Stimulated activated naive CD8-positive, alpha-beta T cell treated with anti-CD3 and anti-CD28 coated beads, Interleukin-15, amount 100 ng/mL, for 72 hours (primary cell): ENCODE measurements at regions not wholly inside any gene's neighbourhood (a gene's known extent, or its start where the extent isn't known, plus 50 kb on each side); places are given as distances from the start of the nearest gene placed in this dataset.

Source experiments
- ATAC-seq: fragments of 150-1000 bp; cut with Tn5 transposase; 2 replicates; pipeline ENCODE4 v1.10.0; 2021; ENCODE audit warnings: mild to moderate bottlenecking, moderate library complexity
- DNase-seq, 2 donors: peaks; one replicate each; pipeline ENCODE4 v3.0.0; 2021 to 2022
- H3K27ac Mint-ChIP-seq, 2 donors: one replicate each; pipeline ENCODE4 v1.8.0; 2022; ENCODE audit warnings: mild to moderate bottlenecking in 2 of 2, mixed read lengths in 2 of 2, moderate library complexity in 2 of 2
- H3K27me3 Mint-ChIP-seq: one replicate; pipeline ENCODE4 v1.8.0; 2022; ENCODE audit warnings: mixed read lengths
- H3K4me1 Mint-ChIP-seq: one replicate; pipeline ENCODE4 v1.8.0; 2022; ENCODE audit warnings: mild to moderate bottlenecking, mixed read lengths
- H3K4me3 Mint-ChIP-seq, 2 donors: one replicate each; pipeline ENCODE4 v1.8.0; 2022; ENCODE audit warnings: mild to moderate bottlenecking in 2 of 2, mixed read lengths in 2 of 2, moderate library complexity in 1 of 2
- H3K9me3 Mint-ChIP-seq, 2 donors: one replicate each; pipeline ENCODE4 v1.8.0; 2022; ENCODE audit warnings: mixed read lengths in 2 of 2

- DNase-seq (no peak), ATAC-seq (no peak)
- Mint-ChIP-seq H3K4me3 (no peak overlapping the region), H3K9me3 (no peaks in the 10 kb centered on the region), H3K27ac (no peak overlapping the region), H3K4me1 (no peaks in the 10 kb centered on the region), H3K27me3 (peaks cover 31% of the 10 kb centered on the region)
These were observed 144.2 kb downstream of the JCAD start for GRCh38 chr10:29914986-29915785.

GRCh38 chr10:29908962-29909361 lies 150.4 kb downstream of the JCAD start:
- H3K27ac Mint-ChIP-seq, result peak overlapping the region in 1 of 2 donors; percentile 12
- H3K4me1 Mint-ChIP-seq, result peaks cover 10% of the 10 kb centered on the region
- no peak for DNase-seq
- no peaks in the 10 kb centered on the region for H3K9me3 Mint-ChIP-seq
- peak; percentile 88 for ATAC-seq
- H3K27me3 Mint-ChIP-seq, result peaks cover 32% of the 10 kb centered on the region
- H3K4me3 Mint-ChIP-seq, result peak overlapping the region; percentile 9 to 24

- Mint-ChIP-seq H3K4me1 (no peaks in the 10 kb centered on the region), H3K27me3 (peaks cover 35% of the 10 kb centered on the region), H3K9me3 (no peaks in the 10 kb centered on the region), H3K27ac (no peak overlapping the region), H3K4me3 (no peak overlapping the region)
- DNase-seq (no peak), ATAC-seq (no peak)
These were observed 158.5 kb downstream of the JCAD start for GRCh38 chr10:29900865-29901264.

GRCh38 chr10:29897999-29898716 lies 161.2 kb downstream of the JCAD start:
- no peak for DNase-seq
- no peaks in the 10 kb centered on the region for H3K4me1 Mint-ChIP-seq
- ATAC-seq, result no peak
- H3K27ac Mint-ChIP-seq, result peak overlapping the region in 1 of 2 donors; percentile 38
- no peaks in the 10 kb centered on the region for H3K9me3 Mint-ChIP-seq
- no peak overlapping the region for H3K4me3 Mint-ChIP-seq
- H3K27me3 Mint-ChIP-seq, result peaks cover 23% of the 10 kb centered on the region

GRCh38 chr10:29897430-29897829 lies 162.0 kb downstream of the JCAD start:
- Mint-ChIP-seq H3K27me3 (peaks cover 23% of the 10 kb centered on the region), H3K27ac (no peak overlapping the region), H3K4me3 (no peak overlapping the region), H3K4me1 (no peaks in the 10 kb centered on the region), H3K9me3 (no peaks in the 10 kb centered on the region)
- DNase-seq, result no peak
- ATAC-seq, result no peak

GRCh38 chr10:29896053-29896452 lies 163.3 kb downstream of the JCAD start:
- DNase-seq (no peak), ATAC-seq (no peak)
- no peak overlapping the region for H3K27ac Mint-ChIP-seq
- H3K4me1 Mint-ChIP-seq, result no peaks in the 10 kb centered on the region
- H3K27me3 Mint-ChIP-seq, result peaks cover 17% of the 10 kb centered on the region
- no peak overlapping the region for H3K4me3 Mint-ChIP-seq
- H3K9me3 Mint-ChIP-seq, result no peaks in the 10 kb centered on the region

GRCh38 chr10:29895456-29895855 lies 163.9 kb downstream of the JCAD start:
- DNase-seq (no peak), ATAC-seq (no peak)
- no peak overlapping the region for H3K4me3 Mint-ChIP-seq
- H3K4me1 Mint-ChIP-seq, result no peaks in the 10 kb centered on the region
- H3K27ac Mint-ChIP-seq, result no peak overlapping the region
- H3K27me3 Mint-ChIP-seq, result peaks cover 11% of the 10 kb centered on the region
- H3K9me3 Mint-ChIP-seq, result no peaks in the 10 kb centered on the region

- H3K27me3 Mint-ChIP-seq, result peaks cover 19% of the 10 kb centered on the region
- H3K4me3 Mint-ChIP-seq, result no peak overlapping the region
- H3K27ac Mint-ChIP-seq, result no peak overlapping the region
- ATAC-seq (no peak), DNase-seq (no peak)
- no peaks in the 10 kb centered on the region for H3K4me1 Mint-ChIP-seq
- H3K9me3 Mint-ChIP-seq, result no peaks in the 10 kb centered on the region
These were observed 171.1 kb downstream of the JCAD start for GRCh38 chr10:29888321-29888720.

- ATAC-seq, result no peak
- H3K27ac Mint-ChIP-seq, result no peak overlapping the region
These were observed 173.1 kb downstream of the JCAD start for GRCh38 chr10:29886299-29886698.

GRCh38 chr10:29883231-29883630 lies 176.2 kb downstream of the JCAD start:
- H3K4me3 Mint-ChIP-seq, result no peak overlapping the region
- ATAC-seq, result no peak
- no peak overlapping the region for H3K27ac Mint-ChIP-seq
- no peak for DNase-seq
- H3K4me1 Mint-ChIP-seq, result no peaks in the 10 kb centered on the region
- peaks cover 23% of the 10 kb centered on the region for H3K27me3 Mint-ChIP-seq
- no peaks in the 10 kb centered on the region for H3K9me3 Mint-ChIP-seq

More at GRCh38 chr10:29886299-29886698, 173.1 kb downstream of the JCAD start:
- no peak for DNase-seq
- Mint-ChIP-seq H3K9me3 (no peaks in the 10 kb centered on the region), H3K4me3 (no peak overlapping the region), H3K27me3 (peaks cover 19% of the 10 kb centered on the region), H3K4me1 (no peaks in the 10 kb centered on the region)

- H3K27ac Mint-ChIP-seq, result no peak overlapping the region
- DNase-seq (no peak), ATAC-seq (no peak)
- H3K4me1 Mint-ChIP-seq, result no peaks in the 10 kb centered on the region
- no peaks in the 10 kb centered on the region for H3K9me3 Mint-ChIP-seq
- H3K4me3 Mint-ChIP-seq, result no peak overlapping the region
- peaks cover 28% of the 10 kb centered on the region for H3K27me3 Mint-ChIP-seq
These were observed 176.6 kb downstream of the JCAD start for GRCh38 chr10:29882766-29883165.

- no peak for ATAC-seq
- Mint-ChIP-seq H3K27me3 (peaks cover 37% of the 10 kb centered on the region), H3K27ac (no peak overlapping the region), H3K9me3 (no peaks in the 10 kb centered on the region), H3K4me1 (no peaks in the 10 kb centered on the region), H3K4me3 (no peak overlapping the region)
- DNase-seq, result no peak
These were observed 177.6 kb downstream of the JCAD start for GRCh38 chr10:29881811-29882210.

GRCh38 chr10:29881336-29881771 lies 178.0 kb downstream of the JCAD start:
- H3K4me3 Mint-ChIP-seq, result no peak overlapping the region
- H3K27me3 Mint-ChIP-seq, result peaks cover 33% of the 10 kb centered on the region
- DNase-seq, result no peak
- ATAC-seq, result no peak
- no peak overlapping the region for H3K27ac Mint-ChIP-seq
- H3K9me3 Mint-ChIP-seq, result no peaks in the 10 kb centered on the region
- no peaks in the 10 kb centered on the region for H3K4me1 Mint-ChIP-seq

- no peaks in the 10 kb centered on the region for H3K4me1 Mint-ChIP-seq
- peaks cover 28% of the 10 kb centered on the region for H3K27me3 Mint-ChIP-seq
- no peaks in the 10 kb centered on the region for H3K9me3 Mint-ChIP-seq
- H3K27ac Mint-ChIP-seq, result no peak overlapping the region
- H3K4me3 Mint-ChIP-seq, result no peak overlapping the region
- ATAC-seq (no peak), DNase-seq (no peak)
These were observed 178.5 kb downstream of the JCAD start for GRCh38 chr10:29880856-29881255.

- Mint-ChIP-seq H3K4me1 (no peaks in the 10 kb centered on the region), H3K27ac (no peak overlapping the region), H3K27me3 (peaks cover 18% of the 10 kb centered on the region), H3K9me3 (no peaks in the 10 kb centered on the region), H3K4me3 (no peak overlapping the region)
- no peak for DNase-seq
- ATAC-seq, result no peak
These were observed 179.5 kb downstream of the JCAD start for GRCh38 chr10:29879862-29880261.

GRCh38 chr10:29878492-29878891 lies 180.9 kb downstream of the JCAD start:
- DNase-seq (no peak), ATAC-seq (no peak)
- H3K9me3 Mint-ChIP-seq, result no peaks in the 10 kb centered on the region
- H3K4me3 Mint-ChIP-seq, result no peak overlapping the region
- no peaks in the 10 kb centered on the region for H3K4me1 Mint-ChIP-seq
- H3K27ac Mint-ChIP-seq, result no peak overlapping the region
- H3K27me3 Mint-ChIP-seq, result peaks cover 18% of the 10 kb centered on the region
